HEK293T (cell line): ENCODE measurements at regions not wholly inside any gene's neighbourhood (a gene's known extent, or its start where the extent isn't known, plus 50 kb on each side); places are given as distances from the start of the nearest gene placed in this dataset.

Experiments used
- ARNT ChIP-seq: fragments of 450-650 bp; IDR thresholded peaks from 2 replicates; pipeline ENCODE4 v1.6.1; 2017; ENCODE audit warnings: mild to moderate bottlenecking
- CTBP1 ChIP-seq: fragments of 450-650 bp; IDR thresholded peaks from 2 replicates; pipeline ENCODE4 v1.6.1; 2016; ENCODE audit warnings: borderline replicate concordance
- ELF4 ChIP-seq: fragments of 450-650 bp; IDR thresholded peaks from 2 replicates; pipeline ENCODE4 v1.6.1; 2017; ENCODE audit warnings: antibody characterized with exemption
- FOXK2 ChIP-seq: fragments of 450-650 bp; IDR thresholded peaks from 2 replicates; pipeline ENCODE4 v1.6.1; 2016; ENCODE audit warnings: mild to moderate bottlenecking
- HDGF ChIP-seq: fragments of 450-650 bp; IDR thresholded peaks from 2 replicates; pipeline ENCODE4 v1.6.1; 2017; ENCODE audit warnings: antibody characterized with exemption, borderline replicate concordance
- LEF1 ChIP-seq: fragments of 450-650 bp; IDR thresholded peaks from 2 replicates; pipeline ENCODE4 v1.6.1; 2017; ENCODE audit warnings: mild to moderate bottlenecking, borderline replicate concordance
- SP1 ChIP-seq: fragments of 450-650 bp; IDR thresholded peaks from 2 replicates; pipeline ENCODE4 v1.6.1; 2017
- ZNF384 ChIP-seq: fragments of 450-650 bp; IDR thresholded peaks from 2 replicates; pipeline ENCODE4 v1.6.1; 2016

GRCh38 chr6:130760006-130760405 lies 67.2 kb upstream of the SMLR1 start:
- no peak for TF ChIP-seq SP1
- no peak for TF ChIP-seq ELF4
- no peak for TF ChIP-seq CTBP1
- TF ChIP-seq ARNT = no peak
- TF ChIP-seq HDGF = no peak
- no peak for TF ChIP-seq ZNF384
- TF ChIP-seq LEF1 = no peak
- no peak for TF ChIP-seq FOXK2
